GM12891 (cell line): ENCODE measurements at regions not wholly inside any gene's neighbourhood (a gene's known extent, or its start where the extent isn't known, plus 50 kb on each side); places are given as distances from the start of the nearest gene placed in this dataset.

Experiments used
- PAX5 ChIP-seq: IDR thresholded peaks from 2 replicates; pipeline ENCODE4 v1.6.1; 2011; ENCODE audit warnings: low read length, moderate library complexity, mild to moderate bottlenecking; ENCODE audit not compliant: insufficient read depth, severe bottlenecking
- POLR2A ChIP-seq: IDR thresholded peaks from 2 replicates; pipeline ENCODE4 v1.6.1; 2011; ENCODE audit warnings: low read depth, low read length, control low read depth
- POLR2AphosphoS5 ChIP-seq: IDR thresholded peaks from 2 replicates; pipeline ENCODE4 v1.6.1; 2011; ENCODE audit warnings: low read depth, low read length, control low read depth
- POU2F2 ChIP-seq: IDR thresholded peaks from 2 replicates; pipeline ENCODE4 v1.6.1; 2011; ENCODE audit warnings: low read depth, mild to moderate bottlenecking, control low read depth, low read length, moderate library complexity
- SPI1 ChIP-seq: IDR thresholded peaks from 2 replicates; pipeline ENCODE4 v1.6.1; 2011; ENCODE audit warnings: low read depth, low read length, control low read depth
- TAF1 ChIP-seq: IDR thresholded peaks from 2 replicates; pipeline ENCODE4 v1.6.1; 2011; ENCODE audit warnings: low read depth, low read length, control low read depth

DNA sequence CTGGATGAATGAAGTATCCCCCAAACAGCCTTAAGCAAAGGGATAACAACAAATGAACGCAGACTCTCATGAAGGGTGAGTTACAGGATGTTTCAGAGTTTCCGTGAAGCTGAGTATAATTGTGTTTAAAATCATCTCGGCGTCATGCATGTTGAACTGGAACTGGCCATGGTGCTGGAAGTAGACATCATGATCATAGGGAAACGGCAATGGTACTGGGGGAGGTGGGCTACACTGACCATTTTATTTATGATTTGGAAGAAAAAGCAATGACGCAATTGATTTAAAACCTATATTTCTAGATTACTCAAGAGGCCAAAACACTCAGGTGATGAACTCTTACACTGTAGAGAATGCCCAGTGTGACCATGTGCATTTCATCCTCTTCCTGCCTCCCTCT, 387.9 kb upstream of the MYT1L start:
- TF ChIP-seq POLR2A (no peak), SPI1 (no peak), POLR2AphosphoS5 (no peak), TAF1 (no peak), PAX5 (no peak), POU2F2 (no peak)
